SH-SY5Y (cell line): ENCODE measurements at regions not wholly inside any gene's neighbourhood (a gene's known extent, or its start where the extent isn't known, plus 50 kb on each side); places are given as distances from the start of the nearest gene placed in this dataset.

Experiments used
- GATA2 ChIP-seq: IDR thresholded peaks from 2 replicates; pipeline ENCODE4 v1.6.1; 2011; ENCODE audit warnings: mild to moderate bottlenecking, low read depth, low read length
- GATA3 ChIP-seq: IDR thresholded peaks from 2 replicates; pipeline ENCODE4 v1.6.1; 2011; ENCODE audit warnings: low read depth, mild to moderate bottlenecking, low read length, moderate library complexity

- no peak for TF ChIP-seq GATA2
- TF ChIP-seq GATA3, result no peak
These were observed 117.5 kb downstream of the PCDH18 start for GRCh38 chr4:137414802-137415201.
